COR-L47 (cell line): ENCODE measurements at regions not wholly inside any gene's neighbourhood (a gene's known extent, or its start where the extent isn't known, plus 50 kb on each side); places are given as distances from the start of the nearest gene placed in this dataset.
A peak's percentile ranks its signal among the peaks of the same experiment; 100 is the strongest.

Source experiments
- DNase-seq: peaks from one replicate; lab custom pipeline; 2025; lab: John Stamatoyannopoulos, UW

- no peak for DNase-seq
Observed at GRCh38 chr6:80456724-80457438, 350.4 kb downstream of the BCKDHB start.

GRCh38 chr6:80454661-80455365 is 348.3 kb downstream of the BCKDHB start:
- no peak for DNase-seq

DNA sequence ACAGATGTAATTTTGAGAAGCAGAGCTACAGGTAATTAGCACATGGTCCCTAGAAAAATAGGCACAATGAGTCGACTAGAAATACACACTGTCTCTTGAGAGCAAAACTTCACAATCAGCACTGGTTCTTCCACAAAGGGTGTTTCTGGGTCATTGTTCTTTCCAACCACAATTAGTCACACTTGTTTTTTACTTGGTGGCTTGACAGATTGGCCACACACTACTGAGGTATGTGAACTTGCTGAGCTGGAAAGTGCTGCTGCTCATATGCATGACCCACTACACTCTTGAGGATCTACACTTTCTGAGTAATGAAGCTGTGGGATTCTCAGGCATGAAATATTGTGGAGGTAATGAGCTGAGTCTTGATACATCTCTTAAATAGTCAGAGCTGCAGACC is 347.7 kb downstream of the BCKDHB start:
- DNase-seq: no peak

GRCh38 chr6:80449726-80450125 is 343.3 kb downstream of the BCKDHB start:
- DNase-seq: no peak

GRCh38 chr6:80446454-80447045 is 340.1 kb downstream of the BCKDHB start:
- no peak for DNase-seq

- DNase-seq: no peak
Observed at GRCh38 chr6:80445751-80446150, 339.3 kb downstream of the BCKDHB start.

GRCh38 chr6:80442366-80442765 is 335.9 kb downstream of the BCKDHB start:
- DNase-seq: no peak

DNA sequence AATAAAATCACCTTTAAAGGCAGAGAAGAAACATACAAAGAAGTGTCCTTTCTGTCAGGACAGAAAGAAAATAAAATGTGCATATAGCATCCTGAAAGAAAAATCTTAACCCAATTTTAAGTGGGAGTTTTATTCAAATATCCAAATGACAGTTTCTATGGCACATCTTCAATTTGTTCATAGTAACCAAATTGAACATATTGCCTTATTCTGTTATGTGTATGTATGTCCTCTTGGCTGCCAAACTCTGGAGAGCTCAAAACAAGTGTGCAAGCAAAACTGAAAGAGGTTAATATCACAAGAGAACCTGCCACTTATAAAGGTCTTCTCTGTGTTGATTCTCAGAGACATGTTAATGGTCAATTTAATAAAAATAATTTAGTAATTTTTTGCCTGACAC is 334.7 kb downstream of the BCKDHB start:
- no peak for DNase-seq

GRCh38 chr6:80440496-80441115 is 334.1 kb downstream of the BCKDHB start:
- DNase-seq: peak; percentile 38

DNA sequence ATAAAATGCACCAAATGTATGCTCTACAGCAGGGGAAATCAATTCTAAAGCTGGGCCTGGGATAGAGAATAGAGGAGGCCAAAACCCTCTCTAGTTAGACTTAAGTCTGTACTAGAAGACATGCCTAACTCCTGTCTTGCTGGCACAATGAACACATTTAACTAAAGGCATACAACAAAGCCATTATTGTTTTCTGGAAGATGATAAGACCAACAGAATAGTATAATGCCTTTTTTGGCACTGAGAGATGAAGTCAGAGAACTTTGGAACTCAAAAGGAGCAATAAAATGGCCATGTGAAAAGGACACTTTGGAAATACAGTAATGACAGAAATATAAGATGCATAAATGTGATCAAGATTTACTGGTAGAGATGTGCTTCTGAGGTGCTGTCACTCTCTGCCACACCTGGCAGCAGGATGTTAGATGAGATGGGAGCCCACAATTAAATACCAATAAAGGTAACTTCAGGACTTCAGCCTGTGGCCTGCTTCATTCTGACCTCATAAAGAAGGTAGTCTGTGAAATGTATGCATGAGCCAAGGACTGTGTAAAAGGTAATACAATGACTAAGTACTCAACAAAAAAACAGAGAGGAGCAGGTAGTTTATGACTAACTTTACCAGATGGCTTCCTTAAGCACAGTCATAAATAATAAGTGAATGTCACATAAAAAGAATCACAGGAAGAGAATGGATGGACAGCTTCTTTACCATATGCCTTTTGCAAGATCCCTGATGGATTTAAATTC is 333.4 kb downstream of the BCKDHB start:
- DNase-seq: no peak

DNA sequence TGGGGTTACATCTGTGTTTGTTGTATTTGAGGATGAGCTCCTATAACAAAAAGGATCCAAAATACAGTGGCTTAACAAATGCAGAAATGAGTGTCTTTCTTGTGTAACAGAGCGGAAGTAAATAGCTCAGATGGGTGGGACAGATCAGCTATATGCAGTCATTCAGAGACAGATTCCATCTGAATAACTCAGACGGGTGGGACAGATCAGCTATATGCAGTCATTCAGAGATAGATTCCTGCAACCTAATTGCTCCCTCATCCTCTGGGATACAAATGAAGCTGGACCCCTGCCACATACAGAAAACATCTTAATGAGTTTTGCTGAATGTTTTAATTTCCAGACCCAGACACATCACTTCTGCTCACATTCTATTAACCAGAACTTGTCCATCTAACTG is 332.3 kb downstream of the BCKDHB start:
- DNase-seq: no peak

GRCh38 chr6:80437801-80438200 is 331.3 kb downstream of the BCKDHB start:
- DNase-seq: no peak

- no peak for DNase-seq
Observed at GRCh38 chr6:80437221-80437620, 330.8 kb downstream of the BCKDHB start.

DNA sequence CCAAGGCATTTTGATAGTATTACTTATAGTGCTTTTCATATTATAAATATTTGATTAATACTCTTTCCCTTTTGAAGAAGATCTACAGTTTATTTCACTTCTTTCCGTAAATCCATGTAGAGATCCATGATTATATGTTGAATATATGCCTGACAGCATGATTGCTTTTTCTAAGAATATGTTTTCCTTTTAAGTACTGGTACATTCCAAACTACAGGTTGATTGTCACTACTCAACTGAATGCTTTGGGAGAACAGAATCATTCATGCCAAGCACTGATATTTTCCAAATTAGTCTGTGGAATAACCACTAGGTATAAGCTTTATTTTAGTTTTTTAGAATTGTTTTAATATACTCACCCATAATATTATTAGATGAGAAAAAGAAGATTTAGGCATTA is 330.2 kb downstream of the BCKDHB start:
- no peak for DNase-seq

GRCh38 chr6:80435457-80435856 is 329.0 kb downstream of the BCKDHB start:
- no peak for DNase-seq

DNA sequence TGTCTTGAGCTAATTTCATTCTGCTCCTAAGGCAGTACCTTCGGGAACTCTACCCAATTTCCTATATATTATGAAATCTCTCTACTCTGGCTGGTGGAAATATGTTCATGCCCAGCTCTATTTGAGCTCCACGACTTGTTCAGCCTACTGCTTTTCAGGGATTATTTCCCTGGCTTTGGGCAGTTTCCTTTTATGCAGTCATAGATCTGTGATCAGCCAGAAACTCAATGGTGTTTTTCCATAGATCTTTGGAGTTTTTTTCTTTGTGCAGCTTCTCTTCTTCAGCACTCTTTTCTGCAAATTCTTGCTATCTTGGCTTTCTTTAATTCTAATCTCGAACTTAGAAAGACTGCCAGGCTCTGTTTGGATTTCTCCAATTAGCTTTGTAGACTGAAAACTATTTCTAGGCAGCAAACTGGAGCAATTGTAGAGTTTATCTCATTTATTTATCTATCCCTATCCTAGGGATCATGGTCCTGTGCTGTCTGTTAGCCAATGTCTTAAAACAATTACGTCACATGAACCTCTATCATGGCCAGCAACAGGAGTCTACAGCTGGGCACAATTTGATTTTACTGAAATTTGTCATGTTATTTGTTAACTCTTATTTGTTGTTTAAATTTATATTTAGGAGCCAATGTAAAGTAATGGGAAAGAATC is 328.4 kb downstream of the BCKDHB start:
- DNase-seq: no peak

GRCh38 chr6:80433673-80434025 is 327.2 kb downstream of the BCKDHB start:
- no peak for DNase-seq

GRCh38 chr6:80433010-80433672 is 326.7 kb downstream of the BCKDHB start:
- DNase-seq: no peak

- DNase-seq: no peak
Observed at GRCh38 chr6:80425089-80425823, 318.8 kb downstream of the BCKDHB start.

GRCh38 chr6:80411486-80411885 is 305.0 kb downstream of the BCKDHB start:
- no peak for DNase-seq
